Natural killer cell treated with Interleukin-12 subunit alpha and Interleukin-12 subunit beta and Interleukin-15 and Interleukin-18, amount 100 ng/mL, for 72 hours (primary cell): ENCODE measurements at regions not wholly inside any gene's neighbourhood (a gene's known extent, or its start where the extent isn't known, plus 50 kb on each side); places are given as distances from the start of the nearest gene placed in this dataset.

ENCODE experiments used
- ATAC-seq, 2 donors: fragments of 150-1000 bp; cut with Tn5 transposase in 1 of 2; sonication (Bioruptor Pico), chemical (Tn5 transposase) in 1 of 2; 2 replicates each; pipeline ENCODE4 v1.10.0; 2021
- DNase-seq: peaks from one replicate; pipeline ENCODE4 v3.0.0; 2022; ENCODE audit warnings: low spot score
- H3K27ac Mint-ChIP-seq, 2 donors: 1 replicate in 1 of 2; 2 replicates in 1 of 2; pipeline ENCODE4 v1.8.0; 2022; ENCODE audit warnings: mixed read lengths in 2 of 2, mild to moderate bottlenecking in 1 of 2, moderate library complexity in 1 of 2
- H3K27me3 Mint-ChIP-seq, 2 donors: 1 replicate in 1 of 2; 2 replicates in 1 of 2; pipeline ENCODE4 v1.8.0; 2022; ENCODE audit warnings: mixed read lengths in 2 of 2
- H3K36me3 Mint-ChIP-seq: one replicate; pipeline ENCODE4 v1.8.0; 2022; ENCODE audit warnings: mixed read lengths
- H3K4me1 Mint-ChIP-seq, 2 donors: 1 replicate in 1 of 2; 2 replicates in 1 of 2; pipeline ENCODE4 v1.8.0; 2022; ENCODE audit warnings: low read depth in 2 of 2, mixed read lengths in 2 of 2, mild to moderate bottlenecking in 1 of 2
- H3K4me3 Mint-ChIP-seq: one replicate; pipeline ENCODE4 v1.8.0; 2022; ENCODE audit warnings: mixed read lengths
- H3K9me3 Mint-ChIP-seq: 2 replicates; pipeline ENCODE4 v1.8.0; 2022; ENCODE audit warnings: mixed read lengths

DNA sequence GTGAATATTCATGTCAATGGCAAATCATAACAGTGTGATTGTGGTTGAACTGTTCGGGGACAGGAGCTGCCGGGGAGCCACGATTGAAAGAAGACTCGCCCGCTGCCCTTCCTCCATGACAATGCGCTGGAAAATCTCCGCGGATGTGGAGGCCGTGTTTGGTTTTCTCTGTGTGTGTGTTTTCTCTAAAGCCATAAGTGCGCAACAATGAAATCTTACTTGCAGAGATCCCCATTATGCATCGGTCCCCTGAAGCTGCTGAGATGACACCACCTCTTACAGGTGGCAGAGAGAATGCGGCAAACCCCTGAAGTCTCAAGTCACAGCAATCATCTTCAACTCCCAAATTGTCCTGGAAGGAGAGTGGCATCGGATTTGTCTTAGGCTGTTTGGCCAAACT, 442.3 kb upstream of the MKI67 start:
- Mint-ChIP-seq H3K36me3 (no peaks in the 10 kb centered on the region), H3K4me1 (no peaks in the 10 kb centered on the region), H3K4me3 (no peak overlapping the region), H3K27ac (no peak overlapping the region), H3K9me3 (no peaks in the 10 kb centered on the region), H3K27me3 (no peaks in the 10 kb centered on the region)
- DNase-seq (no peak), ATAC-seq (no peak)

DNA sequence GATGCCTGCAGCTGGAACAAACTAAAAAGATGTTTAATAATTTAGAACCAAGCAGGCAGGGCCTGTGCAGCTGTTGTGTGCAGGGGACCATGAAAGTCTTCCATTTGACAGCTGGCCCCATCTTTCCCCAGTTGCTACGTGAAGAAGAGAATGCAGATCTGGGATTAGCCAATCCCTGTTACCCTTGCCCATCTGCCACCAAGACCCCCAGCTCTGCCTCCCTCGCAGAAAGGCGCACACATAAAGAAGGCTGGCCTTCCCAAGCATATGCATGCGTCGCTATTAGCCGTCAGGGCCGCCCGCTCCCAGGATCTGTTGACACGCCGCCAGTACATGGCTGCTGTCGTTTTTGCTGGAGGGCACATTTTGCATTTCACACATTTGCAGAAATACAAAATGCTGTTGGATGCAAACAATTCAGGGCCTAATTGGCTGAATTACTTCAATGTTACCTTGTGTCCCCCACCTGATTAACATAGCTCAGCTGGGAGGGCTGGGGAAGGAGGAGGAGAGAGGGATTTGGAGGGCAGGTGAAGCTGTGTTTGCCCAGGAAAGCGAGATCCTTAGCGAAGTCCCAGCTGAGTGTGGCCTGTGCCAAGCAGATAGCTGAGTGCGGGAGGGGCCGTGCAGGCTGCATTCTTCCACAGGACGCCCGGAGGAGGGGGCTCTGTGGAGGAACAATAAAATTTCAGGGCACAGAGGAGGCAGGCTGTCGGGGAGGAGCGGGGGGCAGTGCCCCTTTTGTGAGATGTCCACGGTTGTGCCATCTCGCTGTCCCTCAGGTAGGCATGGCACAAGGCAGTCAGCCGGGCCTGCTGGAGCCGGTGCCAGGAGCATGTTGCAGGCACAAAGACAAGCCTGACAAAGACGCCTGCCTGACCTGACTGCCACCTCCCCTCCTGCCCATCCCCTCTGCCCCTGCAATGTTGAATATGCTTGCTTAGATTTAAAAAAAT, 443.0 kb upstream of the MKI67 start:
- Mint-ChIP-seq H3K27ac (no peak overlapping the region), H3K4me3 (no peak overlapping the region), H3K27me3 (no peaks in the 10 kb centered on the region), H3K9me3 (no peaks in the 10 kb centered on the region), H3K36me3 (no peaks in the 10 kb centered on the region), H3K4me1 (no peaks in the 10 kb centered on the region)
- DNase-seq = no peak
- ATAC-seq = no peak

DNA sequence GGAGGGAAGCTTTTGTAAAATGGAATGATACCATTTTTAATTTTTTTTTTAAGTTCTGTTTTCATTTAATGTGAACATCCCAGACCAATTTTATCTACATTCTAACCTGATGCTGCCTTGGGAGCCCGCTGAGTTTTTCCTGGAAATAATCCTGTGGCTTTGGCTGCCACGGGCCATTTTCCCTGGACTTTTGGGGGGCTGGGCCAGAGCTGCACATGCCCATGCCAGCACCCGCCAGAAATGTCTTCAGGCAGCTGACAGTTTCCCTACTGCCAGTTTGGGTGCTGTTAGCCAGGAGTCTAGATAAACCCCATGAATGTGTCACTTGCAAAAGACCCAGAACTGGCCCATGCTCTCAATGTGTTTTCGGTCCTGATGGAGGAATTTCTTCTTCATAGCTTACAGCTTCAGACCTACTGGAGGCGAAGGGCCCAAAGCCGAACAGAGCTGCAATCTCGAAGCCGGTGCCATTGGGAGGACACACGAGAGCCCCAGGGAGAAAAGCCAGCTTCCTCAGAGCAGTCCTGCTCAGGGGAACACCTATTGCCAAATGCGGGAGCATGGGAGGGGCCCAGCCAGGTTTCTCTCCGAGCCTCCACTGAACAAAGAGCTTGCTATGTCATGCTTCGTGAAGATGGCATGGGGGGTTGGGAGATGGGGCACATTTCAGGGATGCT, 444.2 kb upstream of the MKI67 start:
- H3K27me3 Mint-ChIP-seq = peaks cover 0 to under 1% of the 10 kb centered on the region in 2 donors
- DNase-seq (no peak), ATAC-seq (no peak)
- H3K9me3 Mint-ChIP-seq = no peaks in the 10 kb centered on the region
- H3K36me3 Mint-ChIP-seq = no peaks in the 10 kb centered on the region
- H3K4me3 Mint-ChIP-seq = no peak overlapping the region
- H3K27ac Mint-ChIP-seq = no peak overlapping the region
- no peaks in the 10 kb centered on the region for H3K4me1 Mint-ChIP-seq

DNA sequence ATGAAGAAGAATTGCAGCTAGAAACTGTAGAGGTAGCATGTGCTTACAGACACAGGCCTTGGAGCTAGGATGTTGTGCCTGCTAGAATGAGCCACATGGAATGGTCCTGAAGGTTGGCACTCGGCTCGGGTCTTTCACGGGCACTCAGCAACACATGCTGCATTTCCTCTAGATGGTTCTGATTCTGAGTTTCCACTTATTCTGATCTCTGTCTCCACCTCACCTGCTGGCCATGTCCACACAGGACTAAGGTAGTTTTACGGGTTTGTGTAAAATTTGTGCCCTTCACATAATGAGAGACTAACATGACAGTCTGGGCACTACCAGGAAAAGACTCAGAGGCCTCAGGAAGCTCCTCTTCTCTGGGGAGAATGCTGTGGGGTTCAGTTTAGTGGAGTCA, 444.8 kb upstream of the MKI67 start:
- H3K4me3 Mint-ChIP-seq = no peak overlapping the region
- DNase-seq = no peak
- no peaks in the 10 kb centered on the region for H3K36me3 Mint-ChIP-seq

DNA sequence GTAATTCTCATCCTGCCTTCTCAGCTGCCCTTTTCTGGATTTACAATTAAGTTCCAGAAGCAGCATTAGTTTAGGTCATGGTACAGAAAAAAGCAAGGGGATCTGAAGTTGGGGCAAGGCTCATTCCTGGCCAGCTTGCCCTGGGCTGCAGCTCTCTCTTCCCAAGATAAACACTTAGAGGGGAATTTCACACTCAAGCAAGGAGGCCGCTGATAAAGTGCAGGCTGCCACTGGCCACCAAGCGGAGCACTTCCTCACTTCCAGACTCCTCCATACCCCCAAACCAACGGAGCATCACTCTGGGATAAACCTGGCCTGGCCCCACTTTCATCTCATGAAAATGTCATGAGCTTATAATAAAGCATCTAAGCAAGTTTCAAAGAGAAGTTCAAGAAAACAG, 445.5 kb upstream of the MKI67 start:
- no peak overlapping the region for H3K27ac Mint-ChIP-seq
- H3K4me1 Mint-ChIP-seq = no peaks in the 10 kb centered on the region
- peaks cover 2 to 7% of the 10 kb centered on the region in 2 donors for H3K27me3 Mint-ChIP-seq
- DNase-seq (no peak), ATAC-seq (no peak)
- H3K4me3 Mint-ChIP-seq = no peak overlapping the region
- no peaks in the 10 kb centered on the region for H3K36me3 Mint-ChIP-seq
- H3K9me3 Mint-ChIP-seq = no peaks in the 10 kb centered on the region

More for the DNA sequence above, 444.8 kb upstream of the MKI67 start:
- no peak overlapping the region for H3K27ac Mint-ChIP-seq
- no peaks in the 10 kb centered on the region for H3K4me1 Mint-ChIP-seq
- ATAC-seq = no peak
- no peaks in the 10 kb centered on the region for H3K9me3 Mint-ChIP-seq
- peaks cover 2 to 7% of the 10 kb centered on the region in 2 donors for H3K27me3 Mint-ChIP-seq

DNA sequence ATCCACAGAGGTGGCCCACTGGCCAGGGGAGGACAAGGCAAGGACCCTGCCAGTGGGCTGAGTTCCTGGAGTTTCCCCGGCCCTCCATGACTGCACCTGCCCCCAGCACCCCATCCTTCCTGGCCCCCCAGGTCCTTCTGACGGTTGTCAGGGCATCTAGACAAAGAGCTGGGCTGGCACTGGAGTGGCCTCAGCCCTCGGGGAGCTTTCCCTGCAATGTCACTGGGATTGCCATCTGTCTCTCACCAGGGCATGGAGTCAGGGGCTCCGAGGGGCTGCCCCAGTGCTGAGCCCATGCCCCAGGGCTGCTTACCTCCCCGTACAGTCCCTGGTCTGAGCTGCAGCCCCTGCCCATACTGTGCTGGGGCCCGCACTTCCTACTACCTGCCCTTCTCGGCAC, 446.5 kb upstream of the MKI67 start:
- DNase-seq = no peak
- Mint-ChIP-seq H3K4me1 (no peaks in the 10 kb centered on the region), H3K27ac (no peak overlapping the region), H3K9me3 (no peaks in the 10 kb centered on the region), H3K4me3 (no peak overlapping the region), H3K27me3 (peaks cover 4 to 7% of the 10 kb centered on the region in 2 donors), H3K36me3 (no peaks in the 10 kb centered on the region)
- ATAC-seq = peak in 1 of 2 donors; percentile 30

DNA sequence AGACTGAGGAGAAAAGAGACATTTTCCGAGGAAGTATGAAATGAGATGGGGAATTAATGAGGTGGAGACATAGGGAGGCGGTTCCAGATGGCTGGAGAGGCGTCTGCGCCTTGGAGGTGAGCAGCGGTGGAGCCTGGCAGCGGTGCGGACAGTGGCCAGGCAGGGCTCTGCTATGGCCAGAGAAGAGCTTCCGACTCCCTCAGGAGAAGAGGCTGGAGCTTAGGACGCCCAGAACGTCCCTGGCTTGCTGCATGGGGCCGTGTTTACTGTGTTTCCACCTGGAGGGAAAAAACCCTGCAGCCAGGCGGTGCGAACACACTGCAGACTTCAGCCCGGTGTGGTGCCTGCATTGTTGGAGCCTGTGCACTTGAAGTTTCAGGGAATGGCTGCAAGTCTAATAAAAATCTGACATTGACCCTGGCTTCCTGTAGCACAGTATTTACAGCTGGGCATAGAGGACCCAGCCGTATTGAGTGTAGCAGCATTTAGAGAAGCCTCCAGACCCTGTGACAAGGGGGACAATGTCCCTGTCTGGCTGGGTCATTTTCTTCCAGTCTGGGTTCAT, 447.1 kb upstream of the MKI67 start:
- no peak overlapping the region for H3K27ac Mint-ChIP-seq
- peaks cover 4 to 7% of the 10 kb centered on the region in 2 donors for H3K27me3 Mint-ChIP-seq
- H3K4me1 Mint-ChIP-seq = no peaks in the 10 kb centered on the region
- H3K36me3 Mint-ChIP-seq = no peaks in the 10 kb centered on the region
- DNase-seq = no peak
- no peak overlapping the region for H3K4me3 Mint-ChIP-seq
- H3K9me3 Mint-ChIP-seq = no peaks in the 10 kb centered on the region
- ATAC-seq = no peak

DNA sequence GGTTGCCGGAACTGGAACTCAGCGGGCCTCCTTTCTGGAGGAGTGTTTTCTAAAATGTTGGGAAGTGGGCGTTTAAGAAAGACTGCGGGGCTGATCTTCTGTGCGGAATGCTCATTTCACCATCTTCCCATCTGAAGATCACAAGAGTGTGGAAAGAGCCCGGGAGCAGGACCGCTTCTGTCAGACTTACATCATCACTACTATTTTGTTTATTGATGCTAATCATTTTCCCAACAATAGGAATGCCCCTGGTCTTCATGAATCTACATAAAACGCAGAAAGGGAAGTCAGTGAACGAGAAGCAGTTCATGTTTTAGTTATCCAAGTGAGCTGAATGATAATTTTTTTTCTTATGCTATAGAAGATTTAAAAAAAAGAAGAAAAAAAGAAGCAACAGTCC, 447.8 kb upstream of the MKI67 start:
- DNase-seq (no peak), ATAC-seq (no peak)
- Mint-ChIP-seq H3K27ac (no peak overlapping the region), H3K36me3 (no peaks in the 10 kb centered on the region), H3K4me3 (no peak overlapping the region), H3K27me3 (peaks cover 4 to 7% of the 10 kb centered on the region in 2 donors), H3K4me1 (no peaks in the 10 kb centered on the region), H3K9me3 (no peaks in the 10 kb centered on the region)

DNA sequence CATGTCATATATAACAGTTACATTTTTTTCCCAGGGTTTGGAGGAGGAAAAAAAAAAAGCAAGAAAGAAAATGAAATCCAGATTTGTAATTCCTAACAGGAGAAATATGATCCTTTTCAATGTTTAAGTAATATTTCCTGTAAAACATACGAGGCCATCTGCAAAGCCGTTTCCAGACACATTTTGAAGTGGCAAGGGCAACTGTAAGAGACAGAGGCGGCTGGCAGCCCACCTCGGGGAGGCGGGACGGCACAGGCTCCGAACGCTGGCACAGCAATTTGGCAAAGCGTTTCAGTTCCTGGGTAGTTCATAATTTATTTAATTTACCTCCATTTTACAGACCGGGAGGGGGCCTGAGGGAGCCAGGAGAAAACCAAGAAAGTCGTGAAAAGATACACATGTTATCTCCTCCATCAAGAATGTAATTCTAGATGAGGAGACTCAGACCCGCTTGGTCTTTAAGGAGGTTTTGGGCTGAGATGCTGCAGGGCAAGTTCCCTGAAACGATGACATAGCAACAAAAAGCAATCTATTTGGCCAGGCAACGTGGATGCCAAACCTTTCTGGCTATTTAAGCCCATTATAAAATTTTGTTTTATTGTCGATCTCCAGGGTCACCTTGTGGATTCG, 448.5 kb upstream of the MKI67 start:
- Mint-ChIP-seq H3K27me3 (peaks cover 5 to 8% of the 10 kb centered on the region in 2 donors), H3K4me3 (no peak overlapping the region), H3K9me3 (no peaks in the 10 kb centered on the region), H3K4me1 (no peaks in the 10 kb centered on the region), H3K36me3 (no peaks in the 10 kb centered on the region), H3K27ac (no peak overlapping the region)
- DNase-seq = no peak
- ATAC-seq = no peak

DNA sequence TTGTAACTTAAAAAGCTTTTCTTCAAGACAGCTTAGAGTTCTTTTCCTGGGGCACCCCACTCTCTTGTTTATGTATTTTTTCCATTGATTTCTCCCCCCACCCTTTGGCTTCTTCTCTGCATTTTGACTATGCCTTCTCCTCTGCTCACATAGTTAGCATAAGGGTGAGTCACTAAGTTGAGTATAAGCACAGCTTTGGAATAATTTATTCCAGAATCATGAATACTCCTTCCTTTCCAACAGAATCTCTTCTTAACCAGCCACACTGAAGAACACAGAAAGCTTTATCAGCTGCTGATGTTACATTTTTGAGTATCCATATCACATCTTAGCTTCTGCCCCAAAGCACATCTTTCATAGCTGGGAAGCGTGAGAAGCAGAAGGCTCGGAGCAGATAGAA, 449.5 kb upstream of the MKI67 start:
- H3K4me1 Mint-ChIP-seq = no peaks in the 10 kb centered on the region
- H3K27me3 Mint-ChIP-seq = peaks cover 10 to 17% of the 10 kb centered on the region in 2 donors
- H3K9me3 Mint-ChIP-seq = no peaks in the 10 kb centered on the region
- no peak overlapping the region for H3K27ac Mint-ChIP-seq
- DNase-seq (no peak), ATAC-seq (no peak)
- no peak overlapping the region for H3K4me3 Mint-ChIP-seq
- H3K36me3 Mint-ChIP-seq = no peaks in the 10 kb centered on the region

DNA sequence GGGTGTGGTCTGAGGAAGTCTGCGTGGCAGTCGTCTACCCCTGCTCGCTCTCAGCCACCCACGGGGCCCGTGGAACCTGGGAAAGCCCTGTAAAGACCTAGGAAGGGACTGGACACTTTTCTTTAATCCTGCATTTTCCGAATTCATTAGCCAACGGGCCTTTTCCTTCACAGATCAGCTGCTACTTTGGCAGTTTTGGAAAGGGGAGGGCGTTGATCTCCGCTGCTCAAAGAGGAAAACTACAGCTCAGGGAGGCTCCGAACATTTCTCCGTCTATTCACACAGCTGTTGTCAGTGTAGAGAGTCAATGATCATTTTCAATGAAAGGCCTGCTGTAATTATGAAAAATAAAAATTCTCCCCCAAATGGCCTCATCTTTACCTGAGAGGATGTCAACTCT, 450.1 kb upstream of the MKI67 start:
- no peak overlapping the region for H3K4me3 Mint-ChIP-seq
- ATAC-seq (no peak), DNase-seq (no peak)
- peaks cover 13 to 21% of the 10 kb centered on the region in 2 donors for H3K27me3 Mint-ChIP-seq
- no peaks in the 10 kb centered on the region for H3K4me1 Mint-ChIP-seq
- no peaks in the 10 kb centered on the region for H3K9me3 Mint-ChIP-seq
- H3K27ac Mint-ChIP-seq = no peak overlapping the region
- H3K36me3 Mint-ChIP-seq = no peaks in the 10 kb centered on the region

DNA sequence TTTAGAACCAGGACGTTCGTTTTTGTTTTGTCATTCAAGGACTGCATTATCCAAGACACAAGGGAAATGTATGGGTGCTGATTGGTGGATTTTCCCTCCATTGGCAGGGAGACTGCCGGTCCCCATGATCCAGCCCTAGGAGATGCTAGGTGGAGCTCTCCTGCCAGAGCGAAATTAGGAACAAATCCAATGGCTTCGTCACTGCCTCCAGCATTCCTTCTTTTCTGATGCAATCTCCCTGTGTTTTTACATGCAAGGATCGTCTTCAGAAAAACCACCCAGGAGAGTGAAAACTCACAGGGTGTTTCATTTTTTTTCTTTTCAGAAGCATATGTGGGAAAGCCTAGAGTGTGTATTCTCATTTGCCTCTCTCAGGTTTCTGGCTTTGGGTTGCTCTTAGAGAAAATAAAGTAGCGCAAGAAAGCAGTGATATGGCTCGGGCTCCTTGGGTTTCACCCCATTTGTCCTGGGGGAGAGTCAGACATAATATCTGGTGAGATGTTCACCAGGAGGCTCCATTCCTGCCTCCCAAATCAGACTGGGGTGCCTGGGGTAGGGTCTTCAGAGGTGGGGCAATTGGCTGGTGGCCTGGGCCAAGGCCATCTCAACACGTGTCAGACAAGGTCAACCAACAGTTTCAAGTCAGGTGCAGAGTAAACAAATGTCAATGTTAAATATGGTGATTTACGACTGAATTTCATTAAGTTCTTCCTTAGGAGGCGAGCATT, 450.9 kb upstream of the MKI67 start:
- Mint-ChIP-seq H3K4me1 (no peaks in the 10 kb centered on the region), H3K4me3 (no peak overlapping the region), H3K27ac (no peak overlapping the region), H3K9me3 (no peaks in the 10 kb centered on the region), H3K36me3 (no peaks in the 10 kb centered on the region), H3K27me3 (peaks cover 13 to 21% of the 10 kb centered on the region in 2 donors)
- ATAC-seq (no peak), DNase-seq (no peak)

DNA sequence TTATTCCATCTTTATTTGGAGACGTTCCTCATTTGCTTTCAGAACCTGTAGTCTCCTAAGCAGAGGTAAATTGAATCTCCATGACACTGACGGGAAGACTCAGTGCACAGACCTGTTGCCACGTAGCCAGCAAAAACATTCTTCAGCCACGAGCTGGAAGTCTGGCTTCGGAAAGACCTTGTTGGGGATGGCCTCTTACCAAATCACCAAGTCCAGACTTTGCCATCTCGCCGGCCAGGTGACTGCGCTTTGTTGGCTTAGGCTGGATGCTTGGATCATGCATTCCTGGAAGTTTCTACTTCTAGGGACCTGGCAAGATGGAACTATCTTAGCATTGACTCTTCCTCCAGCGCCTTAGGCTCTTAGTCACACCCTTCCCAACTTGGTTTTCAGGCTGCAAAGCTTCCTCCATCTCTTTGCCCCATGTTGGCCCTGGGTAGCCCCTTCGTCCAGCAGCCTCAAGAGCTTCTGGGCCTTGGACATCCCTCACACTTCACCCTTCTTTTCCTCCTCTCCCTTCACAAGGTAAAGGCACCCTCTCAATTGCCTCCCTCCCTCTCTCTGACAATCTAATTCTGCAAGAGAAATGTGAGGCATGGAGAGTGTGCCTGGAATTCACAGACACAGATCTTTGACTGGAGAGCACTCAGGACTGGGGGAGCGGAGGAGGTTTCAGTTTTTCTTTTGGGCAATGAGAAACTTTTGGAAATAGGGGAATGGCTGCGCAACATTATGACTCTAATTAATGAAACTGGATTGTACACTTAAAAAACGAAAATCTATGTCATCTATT, 451.9 kb upstream of the MKI67 start:
- Mint-ChIP-seq H3K27me3 (peaks cover 13 to 22% of the 10 kb centered on the region in 2 donors), H3K4me1 (no peaks in the 10 kb centered on the region), H3K27ac (no peak overlapping the region), H3K36me3 (no peaks in the 10 kb centered on the region), H3K9me3 (no peaks in the 10 kb centered on the region), H3K4me3 (no peak overlapping the region)
- ATAC-seq (no peak), DNase-seq (no peak)
